GM21825 (cell line): ENCODE measurements at regions not wholly inside any gene's neighbourhood (a gene's known extent, or its start where the extent isn't known, plus 50 kb on each side); places are given as distances from the start of the nearest gene placed in this dataset.

ENCODE experiments used
- ATAC-seq: cut with Tn5 transposase; IDR thresholded peaks from one replicate; pipeline ENCODE4 v1.9.1; 2021; ENCODE audit warnings: mild to moderate bottlenecking, moderate library complexity; ENCODE audit not compliant: unreplicated experiment

- no peak for ATAC-seq
Measured at GRCh38 chr11:127392575-127392974, 392.0 kb upstream of the KIRREL3 start.

GRCh38 chr11:127390465-127390864, 389.9 kb upstream of the KIRREL3 start:
- ATAC-seq: no peak

- ATAC-seq: no peak
Measured at GRCh38 chr11:127385071-127385470, 384.5 kb upstream of the KIRREL3 start.

GRCh38 chr11:127383026-127383425, 382.5 kb upstream of the KIRREL3 start:
- ATAC-seq: no peak

DNA sequence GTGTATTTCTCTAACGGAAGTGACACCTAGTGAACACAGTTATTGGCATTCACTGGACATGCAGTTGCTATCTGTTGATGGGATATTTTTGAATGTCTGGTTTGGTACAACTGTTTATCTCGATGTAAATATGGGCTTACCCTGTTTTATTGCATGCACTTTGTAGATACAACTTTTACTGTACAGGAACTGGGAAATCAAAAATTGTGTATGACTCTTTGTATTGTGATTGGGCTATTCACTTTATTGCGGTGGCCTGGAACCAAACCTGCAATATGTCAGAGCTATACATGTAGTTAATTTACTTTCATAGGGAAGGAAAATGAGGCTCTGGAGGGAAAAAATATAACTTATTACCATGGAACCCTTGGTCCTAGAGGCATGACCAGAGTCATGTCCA, 380.7 kb upstream of the KIRREL3 start:
- ATAC-seq: no peak

- no peak for ATAC-seq
Measured at GRCh38 chr11:127379686-127380085, 379.1 kb upstream of the KIRREL3 start.

- ATAC-seq: no peak
Measured at GRCh38 chr11:127376301-127376700, 375.7 kb upstream of the KIRREL3 start.

DNA sequence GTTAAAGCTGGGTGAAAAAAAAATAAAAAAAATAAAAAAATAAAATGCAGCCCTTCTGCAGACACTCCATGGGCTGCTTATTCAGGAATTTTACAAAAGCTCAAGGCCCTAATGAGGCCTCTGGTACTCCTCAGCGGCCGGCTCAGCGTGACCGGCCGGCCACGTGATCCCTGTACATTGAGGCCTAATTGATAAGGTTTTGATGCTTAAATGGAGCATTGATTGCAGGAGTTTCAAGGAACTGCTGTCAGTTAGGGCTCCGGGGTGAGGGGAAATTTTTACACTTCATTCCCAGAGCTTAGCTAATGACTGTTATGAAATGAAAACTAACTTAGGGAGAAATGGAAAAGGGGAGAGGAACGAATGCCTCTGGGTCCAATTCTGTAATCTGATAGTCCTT, 368.8 kb upstream of the KIRREL3 start:
- no peak for ATAC-seq

GRCh38 chr11:127362754-127363308, 362.3 kb upstream of the KIRREL3 start:
- no peak for ATAC-seq

- ATAC-seq: no peak
Measured at GRCh38 chr11:127358160-127358559, 357.6 kb upstream of the KIRREL3 start.

DNA sequence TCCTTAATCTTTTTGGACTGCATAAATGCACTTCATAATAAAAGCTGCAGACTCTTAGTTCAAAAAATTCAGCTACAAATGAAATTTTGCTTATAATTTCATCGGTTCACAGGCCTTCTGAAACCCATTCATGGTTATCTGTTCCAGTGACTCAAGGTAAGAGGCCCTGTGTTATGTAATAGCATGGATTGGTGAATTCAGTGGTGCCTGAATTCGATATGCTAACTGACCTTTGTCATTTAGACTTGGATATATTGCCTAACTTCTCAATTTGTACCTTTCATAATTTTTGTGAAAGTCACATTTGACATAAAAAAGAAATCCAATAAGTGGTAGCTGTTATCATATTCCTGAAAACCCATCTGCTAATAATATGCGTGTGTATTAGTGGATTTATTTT, 349.9 kb upstream of the KIRREL3 start:
- ATAC-seq: no peak

GRCh38 chr11:127345819-127346459, 345.4 kb upstream of the KIRREL3 start:
- no peak for ATAC-seq

GRCh38 chr11:127340438-127340837, 339.9 kb upstream of the KIRREL3 start:
- no peak for ATAC-seq

DNA sequence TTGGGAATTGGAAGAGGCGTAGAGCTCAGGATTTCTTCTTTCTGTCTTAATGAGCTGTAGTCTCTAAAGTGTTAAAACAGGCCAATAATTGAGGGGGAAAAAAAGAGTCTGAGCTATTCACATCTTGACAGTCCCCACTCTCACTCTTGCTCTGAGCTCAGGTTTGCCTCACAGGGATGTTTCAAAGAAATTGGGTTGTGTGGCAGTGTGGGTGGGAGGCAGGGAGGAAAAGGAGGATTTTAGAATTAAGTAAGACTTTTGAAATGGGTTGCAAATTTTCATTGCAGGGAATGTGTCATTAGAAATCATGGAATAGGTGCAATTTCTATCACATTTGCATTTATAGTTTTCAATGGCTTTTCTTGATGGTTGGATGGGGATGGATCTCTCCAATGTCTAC, 338.8 kb upstream of the KIRREL3 start:
- ATAC-seq: no peak

- no peak for ATAC-seq
Measured at GRCh38 chr11:127338380-127339259, 338.1 kb upstream of the KIRREL3 start.

- no peak for ATAC-seq
Measured at GRCh38 chr11:127334466-127334865, 333.9 kb upstream of the KIRREL3 start.

DNA sequence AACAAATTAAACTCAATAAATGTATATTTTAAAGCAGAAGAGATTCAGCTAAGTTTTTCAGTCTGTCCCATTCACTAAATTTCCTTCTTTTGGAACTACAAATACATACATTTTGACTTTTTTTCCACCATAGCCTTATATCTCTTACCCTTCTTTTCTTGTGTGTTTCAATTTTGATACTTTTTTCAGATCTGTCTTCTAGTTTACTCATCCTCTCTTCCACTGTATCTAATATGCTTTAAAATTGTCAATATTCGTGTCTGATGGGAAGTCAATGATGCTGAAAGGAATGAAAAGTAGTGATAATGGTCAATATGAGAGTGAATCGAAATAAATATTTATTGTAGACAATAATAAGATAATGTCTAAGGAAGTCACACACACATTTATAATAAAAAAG, 332.3 kb upstream of the KIRREL3 start:
- ATAC-seq: no peak

DNA sequence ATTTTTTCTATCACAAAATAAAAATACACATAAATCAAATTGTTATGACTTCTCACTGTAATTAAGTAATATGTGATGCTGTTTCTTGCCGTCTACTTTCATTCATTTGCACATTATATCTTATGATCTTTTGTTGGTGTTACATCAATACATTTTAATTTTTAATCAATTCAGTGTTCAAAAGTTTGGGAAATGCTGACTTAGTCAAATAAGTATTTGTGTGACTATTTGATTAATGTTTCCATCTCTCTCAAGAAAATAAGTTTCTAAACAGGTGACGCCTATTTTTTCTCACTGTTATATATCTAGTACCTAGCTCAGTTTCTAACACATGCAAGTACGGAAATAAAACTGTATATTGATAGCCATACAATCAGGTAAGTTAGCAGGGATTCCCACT, 329.5 kb upstream of the KIRREL3 start:
- no peak for ATAC-seq

DNA sequence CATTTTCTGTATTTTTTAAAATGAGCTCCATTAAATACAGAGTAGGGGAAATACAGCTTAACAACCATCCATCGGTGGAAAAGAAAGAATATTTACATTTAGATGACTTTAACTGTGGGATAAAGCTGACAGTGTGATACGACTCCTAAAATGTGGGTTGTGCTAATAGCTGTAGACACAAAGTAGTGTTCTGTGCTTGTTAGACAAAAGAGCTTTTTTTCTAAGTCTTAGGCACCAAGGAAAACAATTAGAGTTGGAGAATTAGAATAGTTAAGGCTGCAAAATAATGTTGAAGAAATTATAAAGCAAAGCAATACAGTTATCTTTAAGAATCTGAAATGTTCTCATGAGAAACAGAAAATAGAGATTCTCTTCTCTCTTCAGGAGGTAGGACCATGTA, 307.7 kb upstream of the KIRREL3 start:
- no peak for ATAC-seq

DNA sequence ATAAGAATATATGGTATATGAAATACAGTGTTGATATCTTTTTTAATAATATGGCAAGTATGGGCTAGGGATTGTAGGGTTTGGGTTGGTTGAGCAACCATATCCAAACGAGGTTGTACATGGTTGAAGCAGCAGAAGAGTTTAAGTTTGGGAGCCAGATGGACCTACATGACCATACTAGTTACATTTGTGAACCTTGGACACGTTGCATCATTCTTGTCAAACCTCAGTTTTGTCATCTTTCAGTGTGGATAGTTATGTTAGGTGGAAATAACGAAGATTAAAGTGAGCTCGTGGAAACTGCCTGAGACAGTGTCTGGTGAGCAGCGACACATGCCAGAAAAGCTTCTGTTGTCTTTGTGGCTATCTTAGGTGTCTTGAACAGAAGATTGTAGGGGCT, 307.1 kb upstream of the KIRREL3 start:
- no peak for ATAC-seq

- ATAC-seq: no peak
Measured at GRCh38 chr11:127304634-127305033, 304.1 kb upstream of the KIRREL3 start.

GRCh38 chr11:127288926-127289325, 288.4 kb upstream of the KIRREL3 start:
- ATAC-seq: no peak
